IPS-NIHi7 (cell line): ENCODE measurements at regions not wholly inside any gene's neighbourhood (a gene's known extent, or its start where the extent isn't known, plus 50 kb on each side); places are given as distances from the start of the nearest gene placed in this dataset.
A peak's percentile ranks its signal among the peaks of the same experiment; 100 is the strongest.

Experiments used
- DNase-seq: peaks from one replicate; pipeline ENCODE4 v3.0.0; 2012; ENCODE audit warnings: mixed read lengths; ENCODE audit errors: extremely low spot score

- no peak for DNase-seq
Observed at GRCh38 chr5:23367874-23368273, 139.5 kb upstream of the PRDM9 start.

- no peak for DNase-seq
Observed at GRCh38 chr5:23353286-23353685, 154.1 kb upstream of the PRDM9 start.

GRCh38 chr5:23352446-23352845 is 155.0 kb upstream of the PRDM9 start:
- no peak for DNase-seq

GRCh38 chr5:23343121-23343520 is 164.3 kb upstream of the PRDM9 start:
- no peak for DNase-seq

- peak; percentile 8 for DNase-seq
Observed at GRCh38 chr5:23332650-23333251, 174.7 kb upstream of the PRDM9 start.

- no peak for DNase-seq
Observed at GRCh38 chr5:23330726-23331125, 176.7 kb upstream of the PRDM9 start.

- DNase-seq = no peak
Observed at GRCh38 chr5:23319901-23320300, 187.5 kb upstream of the PRDM9 start.

- no peak for DNase-seq
Observed at GRCh38 chr5:23318960-23319359, 188.4 kb upstream of the PRDM9 start.

GRCh38 chr5:23318166-23318565 is 189.2 kb upstream of the PRDM9 start:
- no peak for DNase-seq

GRCh38 chr5:23316060-23316591 is 191.3 kb upstream of the PRDM9 start:
- DNase-seq = no peak

- no peak for DNase-seq
Observed at GRCh38 chr5:23314827-23315226, 192.6 kb upstream of the PRDM9 start.

- DNase-seq = no peak
Observed at GRCh38 chr5:23305055-23305454, 202.4 kb upstream of the PRDM9 start.

- no peak for DNase-seq
Observed at GRCh38 chr5:23303836-23304235, 203.6 kb upstream of the PRDM9 start.

GRCh38 chr5:23303435-23303834 is 204.0 kb upstream of the PRDM9 start:
- no peak for DNase-seq

- DNase-seq = no peak
Observed at GRCh38 chr5:23302438-23302837, 205.0 kb upstream of the PRDM9 start.

- DNase-seq = no peak
Observed at GRCh38 chr5:23289162-23289561, 218.2 kb upstream of the PRDM9 start.

GRCh38 chr5:23284656-23285055 is 222.8 kb upstream of the PRDM9 start:
- DNase-seq = no peak

GRCh38 chr5:23274171-23274570 is 233.2 kb upstream of the PRDM9 start:
- no peak for DNase-seq

- no peak for DNase-seq
Observed at GRCh38 chr5:23269981-23270380, 237.4 kb upstream of the PRDM9 start.

GRCh38 chr5:23268136-23268535 is 239.3 kb upstream of the PRDM9 start:
- no peak for DNase-seq

GRCh38 chr5:23260621-23261020 is 246.8 kb upstream of the PRDM9 start:
- DNase-seq = no peak

GRCh38 chr5:23257656-23258055 is 249.8 kb upstream of the PRDM9 start:
- DNase-seq = no peak

GRCh38 chr5:23253621-23254198 is 253.7 kb upstream of the PRDM9 start:
- DNase-seq = no peak

GRCh38 chr5:23242891-23243290 is 264.5 kb upstream of the PRDM9 start:
- no peak for DNase-seq
